Esophagus muscularis mucosa (tissue), 3 donors: ENCODE measurements at regions not wholly inside any gene's neighbourhood (a gene's known extent, or its start where the extent isn't known, plus 50 kb on each side); places are given as distances from the start of the nearest gene placed in this dataset.

Experiments used
- POLR2AphosphoS5 ChIP-seq, 2 donors: sonication (generic); formaldehyde crosslinking; IDR thresholded peaks; one replicate each; pipeline ENCODE4 v1.6.1; 2017; ENCODE audit warnings: antibody characterized with exemption in 2 of 2
- TF ChIP-seq, protein P1 (sequence below), 3 experiments: fragments of 200-600 bp in 2 of 3; fragments of 450-650 bp in 1 of 3; sonication (generic) in 2 of 3; IDR thresholded peaks; one replicate each; pipeline ENCODE4 v1.5.1; 2017 to 2019; ENCODE audit warnings: antibody characterized with exemption in 3 of 3, mild to moderate bottlenecking in 2 of 3, moderate library complexity in 1 of 3

- TF ChIP-seq POLR2AphosphoS5 (IDR thresholded peaks at IDR 0.05): no peak
- TF ChIP-seq, protein P1, sequence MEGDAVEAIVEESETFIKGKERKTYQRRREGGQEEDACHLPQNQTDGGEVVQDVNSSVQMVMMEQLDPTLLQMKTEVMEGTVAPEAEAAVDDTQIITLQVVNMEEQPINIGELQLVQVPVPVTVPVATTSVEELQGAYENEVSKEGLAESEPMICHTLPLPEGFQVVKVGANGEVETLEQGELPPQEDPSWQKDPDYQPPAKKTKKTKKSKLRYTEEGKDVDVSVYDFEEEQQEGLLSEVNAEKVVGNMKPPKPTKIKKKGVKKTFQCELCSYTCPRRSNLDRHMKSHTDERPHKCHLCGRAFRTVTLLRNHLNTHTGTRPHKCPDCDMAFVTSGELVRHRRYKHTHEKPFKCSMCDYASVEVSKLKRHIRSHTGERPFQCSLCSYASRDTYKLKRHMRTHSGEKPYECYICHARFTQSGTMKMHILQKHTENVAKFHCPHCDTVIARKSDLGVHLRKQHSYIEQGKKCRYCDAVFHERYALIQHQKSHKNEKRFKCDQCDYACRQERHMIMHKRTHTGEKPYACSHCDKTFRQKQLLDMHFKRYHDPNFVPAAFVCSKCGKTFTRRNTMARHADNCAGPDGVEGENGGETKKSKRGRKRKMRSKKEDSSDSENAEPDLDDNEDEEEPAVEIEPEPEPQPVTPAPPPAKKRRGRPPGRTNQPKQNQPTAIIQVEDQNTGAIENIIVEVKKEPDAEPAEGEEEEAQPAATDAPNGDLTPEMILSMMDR (IDR thresholded peaks at IDR 0.05): no peak
Measured at GRCh38 chr11:34784318-34784841, 131.8 kb downstream of the APIP start.
